Liver (tissue), 8 donors: ENCODE measurements at regions not wholly inside any gene's neighbourhood (a gene's known extent, or its start where the extent isn't known, plus 50 kb on each side); places are given as distances from the start of the nearest gene placed in this dataset.

Source experiments
- DNase-seq: peaks from one replicate; pipeline ENCODE4 v3.0.0-alpha.2; 2017; ENCODE audit warnings: low spot score
- H3K27ac ChIP-seq, 2 donors: one replicate each; pipeline ENCODE4 v1.7.0; 2013; ENCODE audit warnings: inconsistent platforms in 2 of 2, low read length in 2 of 2, control low read depth in 1 of 2, low read depth in 1 of 2, mild to moderate bottlenecking in 1 of 2
- H3K27me3 ChIP-seq, 4 donors: one replicate each; pipeline versions ENCODE4 v1.6.1 to v1.7.0; 2013; ENCODE audit warnings: low read length in 3 of 4, inconsistent platforms in 1 of 4, mild to moderate bottlenecking in 1 of 4, moderate library complexity in 1 of 4; ENCODE audit not compliant: control insufficient read depth in 4 of 4, insufficient read depth in 4 of 4
- H3K36me3 ChIP-seq, 4 donors: one replicate each; pipeline versions ENCODE4 v1.6.1 to v1.7.0; 2013; ENCODE audit warnings: low read length in 3 of 4, mild to moderate bottlenecking in 3 of 4, low read depth in 1 of 4, moderate library complexity in 1 of 4; ENCODE audit not compliant: control insufficient read depth in 4 of 4, insufficient read depth in 3 of 4
- H3K4me1 ChIP-seq, 4 donors: one replicate each; pipeline versions ENCODE4 v1.6.1 to v1.7.0; 2013; ENCODE audit warnings: low read length in 3 of 4, mild to moderate bottlenecking in 3 of 4, moderate library complexity in 1 of 4; ENCODE audit not compliant: control insufficient read depth in 4 of 4, insufficient read depth in 4 of 4
- H3K4me3 ChIP-seq, 3 donors: one replicate each; pipeline versions ENCODE4 v1.6.1 to v1.7.0; 2013; ENCODE audit warnings: low read length in 3 of 3, control low read depth in 1 of 3, low read depth in 1 of 3, mild to moderate bottlenecking in 1 of 3
- H3K9ac ChIP-seq, 2 donors: one replicate each; pipeline ENCODE4 v1.7.0; 2013; ENCODE audit warnings: low read length in 2 of 2, mild to moderate bottlenecking in 2 of 2, moderate library complexity in 2 of 2, control low read depth in 1 of 2, low read depth in 1 of 2
- H3K9me3 ChIP-seq, 4 donors: one replicate each; pipeline versions ENCODE4 v1.6.1 to v1.7.0; 2013; ENCODE audit warnings: low read length in 3 of 4; ENCODE audit not compliant: control insufficient read depth in 4 of 4
- EGR1 ChIP-seq, 2 donors: IDR thresholded peaks; 2 replicates each; pipeline ENCODE4 v1.6.1; 2016 to 2018; ENCODE audit warnings: antibody characterized with exemption in 2 of 2, low read depth in 2 of 2
- FOXA1 ChIP-seq: IDR thresholded peaks from 2 replicates; pipeline ENCODE4 v1.6.1; 2016; ENCODE audit warnings: antibody characterized with exemption
- FOXA2 ChIP-seq: IDR thresholded peaks from 2 replicates; pipeline ENCODE4 v1.6.1; 2016; ENCODE audit warnings: antibody characterized with exemption
- GABPA ChIP-seq, 2 donors: IDR thresholded peaks in 1 of 2; conservative IDR thresholded peaks in 1 of 2; 2 replicates each; pipeline ENCODE4 v1.6.1; 2016; ENCODE audit warnings: antibody characterized with exemption in 2 of 2, mild to moderate bottlenecking in 1 of 2, moderate library complexity in 1 of 2
- HNF4A ChIP-seq, 2 donors: conservative IDR thresholded peaks; 2 replicates each; pipeline ENCODE4 v1.6.1; 2016; ENCODE audit warnings: antibody characterized with exemption in 2 of 2, mild to moderate bottlenecking in 2 of 2
- HNF4G ChIP-seq: IDR thresholded peaks from 2 replicates; pipeline ENCODE4 v1.6.1; 2016; ENCODE audit warnings: antibody characterized with exemption
- JUND ChIP-seq, 2 donors: IDR thresholded peaks; 2 replicates each; pipeline ENCODE4 v1.6.1; 2016; ENCODE audit warnings: antibody characterized with exemption in 2 of 2
- NR2F2 ChIP-seq: IDR thresholded peaks from 2 replicates; pipeline ENCODE4 v1.6.1; 2016; ENCODE audit warnings: antibody characterized with exemption
- RAD21 ChIP-seq, 2 donors: IDR thresholded peaks; 2 replicates each; pipeline ENCODE4 v1.6.1; 2016; ENCODE audit warnings: antibody characterized with exemption in 2 of 2, mild to moderate bottlenecking in 2 of 2
- RXRA ChIP-seq, 2 donors: IDR thresholded peaks; 2 replicates each; pipeline ENCODE4 v1.6.1; 2017 to 2018; ENCODE audit warnings: antibody characterized with exemption in 2 of 2, mild to moderate bottlenecking in 1 of 2
- SP1 ChIP-seq: IDR thresholded peaks from 2 replicates; pipeline ENCODE4 v1.6.1; 2018; ENCODE audit warnings: antibody characterized with exemption, mild to moderate bottlenecking
- YY1 ChIP-seq: IDR thresholded peaks from 2 replicates; pipeline ENCODE4 v1.6.1; 2016; ENCODE audit warnings: antibody characterized with exemption, mild to moderate bottlenecking
- WGBS: extraction: QIAGEN DNeasy Blood & Tissue Kit; methylation state at CpG from one replicate; pipeline ENCODE4 v1.1.7; 2013; 5-methylcytosine and 5-hydroxymethylcytosine counted together
- TF ChIP-seq, protein P1 (sequence below): fragments of 150-350 bp; IDR thresholded peaks from 2 replicates; pipeline ENCODE4 v1.5.1; 2017; ENCODE audit warnings: improper control_type of control experiment, low read depth, low read length; ENCODE audit not compliant: missing input control
- TF ChIP-seq, protein P2 (sequence below): IDR thresholded peaks from 2 replicates; pipeline ENCODE4 v1.6.1; 2016; ENCODE audit warnings: antibody characterized with exemption
- TF ChIP-seq, protein P3 (sequence below): IDR thresholded peaks from 2 replicates; pipeline ENCODE4 v1.6.1; 2016; ENCODE audit warnings: antibody characterized with exemption, mild to moderate bottlenecking
- TF ChIP-seq, protein P4 (sequence below): IDR thresholded peaks from 2 replicates; pipeline ENCODE4 v1.6.1; 2016; ENCODE audit warnings: antibody characterized with exemption
- TF ChIP-seq, protein P5 (sequence below): IDR thresholded peaks from 2 replicates; pipeline ENCODE4 v1.6.1; 2016; ENCODE audit warnings: antibody characterized with exemption
- donor health status: healthy.
- donor health status: healthy.
- donor health status: healthy.
- donor health status: healthy.
- donor health status: healthy.

DNA sequence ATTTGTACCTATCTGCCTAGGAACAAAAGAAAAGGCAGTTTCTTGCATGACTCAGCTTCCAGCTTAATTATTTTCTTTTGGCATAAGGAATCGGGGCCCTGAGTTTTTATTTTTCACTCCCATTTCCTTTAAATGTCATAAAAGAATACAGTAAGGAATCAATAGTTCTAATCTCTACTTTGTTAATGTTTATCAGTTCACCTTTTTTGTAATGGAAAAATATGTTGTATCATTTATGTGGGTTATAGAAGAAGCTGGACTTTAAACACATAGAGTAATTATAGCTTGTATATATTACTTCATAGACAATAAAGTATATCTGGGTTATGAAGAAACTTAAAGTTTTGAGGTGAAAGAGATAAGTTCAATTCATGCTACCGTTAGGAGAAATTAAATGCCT, 1214.8 kb upstream of the GJE1 start:
- no peak overlapping the region for H3K4me3 ChIP-seq
- DNase-seq, result no peak
- H3K4me1 ChIP-seq, result no peaks in the 10 kb centered on the region
- H3K9me3 ChIP-seq, result no peaks in the 10 kb centered on the region
- H3K27me3 ChIP-seq, result no peaks in the 10 kb centered on the region
- TF ChIP-seq YY1, result no peak
- no peak for TF ChIP-seq GABPA (IDR thresholded peaks at IDR 0.05 in 1 of 2, conservative IDR thresholded peaks at IDR 0.05 in 1 of 2)
- TF ChIP-seq NR2F2, result no peak
- TF ChIP-seq RAD21 (IDR thresholded peaks at IDR 0.05), result no peak
- no peak for TF ChIP-seq RXRA (IDR thresholded peaks at IDR 0.05)
- TF ChIP-seq, protein P1, sequence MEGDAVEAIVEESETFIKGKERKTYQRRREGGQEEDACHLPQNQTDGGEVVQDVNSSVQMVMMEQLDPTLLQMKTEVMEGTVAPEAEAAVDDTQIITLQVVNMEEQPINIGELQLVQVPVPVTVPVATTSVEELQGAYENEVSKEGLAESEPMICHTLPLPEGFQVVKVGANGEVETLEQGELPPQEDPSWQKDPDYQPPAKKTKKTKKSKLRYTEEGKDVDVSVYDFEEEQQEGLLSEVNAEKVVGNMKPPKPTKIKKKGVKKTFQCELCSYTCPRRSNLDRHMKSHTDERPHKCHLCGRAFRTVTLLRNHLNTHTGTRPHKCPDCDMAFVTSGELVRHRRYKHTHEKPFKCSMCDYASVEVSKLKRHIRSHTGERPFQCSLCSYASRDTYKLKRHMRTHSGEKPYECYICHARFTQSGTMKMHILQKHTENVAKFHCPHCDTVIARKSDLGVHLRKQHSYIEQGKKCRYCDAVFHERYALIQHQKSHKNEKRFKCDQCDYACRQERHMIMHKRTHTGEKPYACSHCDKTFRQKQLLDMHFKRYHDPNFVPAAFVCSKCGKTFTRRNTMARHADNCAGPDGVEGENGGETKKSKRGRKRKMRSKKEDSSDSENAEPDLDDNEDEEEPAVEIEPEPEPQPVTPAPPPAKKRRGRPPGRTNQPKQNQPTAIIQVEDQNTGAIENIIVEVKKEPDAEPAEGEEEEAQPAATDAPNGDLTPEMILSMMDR, result no peak
- TF ChIP-seq, protein P2, sequence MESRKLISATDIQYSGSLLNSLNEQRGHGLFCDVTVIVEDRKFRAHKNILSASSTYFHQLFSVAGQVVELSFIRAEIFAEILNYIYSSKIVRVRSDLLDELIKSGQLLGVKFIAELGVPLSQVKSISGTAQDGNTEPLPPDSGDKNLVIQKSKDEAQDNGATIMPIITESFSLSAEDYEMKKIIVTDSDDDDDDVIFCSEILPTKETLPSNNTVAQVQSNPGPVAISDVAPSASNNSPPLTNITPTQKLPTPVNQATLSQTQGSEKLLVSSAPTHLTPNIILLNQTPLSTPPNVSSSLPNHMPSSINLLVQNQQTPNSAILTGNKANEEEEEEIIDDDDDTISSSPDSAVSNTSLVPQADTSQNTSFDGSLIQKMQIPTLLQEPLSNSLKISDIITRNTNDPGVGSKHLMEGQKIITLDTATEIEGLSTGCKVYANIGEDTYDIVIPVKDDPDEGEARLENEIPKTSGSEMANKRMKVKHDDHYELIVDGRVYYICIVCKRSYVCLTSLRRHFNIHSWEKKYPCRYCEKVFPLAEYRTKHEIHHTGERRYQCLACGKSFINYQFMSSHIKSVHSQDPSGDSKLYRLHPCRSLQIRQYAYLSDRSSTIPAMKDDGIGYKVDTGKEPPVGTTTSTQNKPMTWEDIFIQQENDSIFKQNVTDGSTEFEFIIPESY, result no peak
- TF ChIP-seq, protein P3, sequence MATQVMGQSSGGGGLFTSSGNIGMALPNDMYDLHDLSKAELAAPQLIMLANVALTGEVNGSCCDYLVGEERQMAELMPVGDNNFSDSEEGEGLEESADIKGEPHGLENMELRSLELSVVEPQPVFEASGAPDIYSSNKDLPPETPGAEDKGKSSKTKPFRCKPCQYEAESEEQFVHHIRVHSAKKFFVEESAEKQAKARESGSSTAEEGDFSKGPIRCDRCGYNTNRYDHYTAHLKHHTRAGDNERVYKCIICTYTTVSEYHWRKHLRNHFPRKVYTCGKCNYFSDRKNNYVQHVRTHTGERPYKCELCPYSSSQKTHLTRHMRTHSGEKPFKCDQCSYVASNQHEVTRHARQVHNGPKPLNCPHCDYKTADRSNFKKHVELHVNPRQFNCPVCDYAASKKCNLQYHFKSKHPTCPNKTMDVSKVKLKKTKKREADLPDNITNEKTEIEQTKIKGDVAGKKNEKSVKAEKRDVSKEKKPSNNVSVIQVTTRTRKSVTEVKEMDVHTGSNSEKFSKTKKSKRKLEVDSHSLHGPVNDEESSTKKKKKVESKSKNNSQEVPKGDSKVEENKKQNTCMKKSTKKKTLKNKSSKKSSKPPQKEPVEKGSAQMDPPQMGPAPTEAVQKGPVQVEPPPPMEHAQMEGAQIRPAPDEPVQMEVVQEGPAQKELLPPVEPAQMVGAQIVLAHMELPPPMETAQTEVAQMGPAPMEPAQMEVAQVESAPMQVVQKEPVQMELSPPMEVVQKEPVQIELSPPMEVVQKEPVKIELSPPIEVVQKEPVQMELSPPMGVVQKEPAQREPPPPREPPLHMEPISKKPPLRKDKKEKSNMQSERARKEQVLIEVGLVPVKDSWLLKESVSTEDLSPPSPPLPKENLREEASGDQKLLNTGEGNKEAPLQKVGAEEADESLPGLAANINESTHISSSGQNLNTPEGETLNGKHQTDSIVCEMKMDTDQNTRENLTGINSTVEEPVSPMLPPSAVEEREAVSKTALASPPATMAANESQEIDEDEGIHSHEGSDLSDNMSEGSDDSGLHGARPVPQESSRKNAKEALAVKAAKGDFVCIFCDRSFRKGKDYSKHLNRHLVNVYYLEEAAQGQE, result no peak
- TF ChIP-seq, protein P4, sequence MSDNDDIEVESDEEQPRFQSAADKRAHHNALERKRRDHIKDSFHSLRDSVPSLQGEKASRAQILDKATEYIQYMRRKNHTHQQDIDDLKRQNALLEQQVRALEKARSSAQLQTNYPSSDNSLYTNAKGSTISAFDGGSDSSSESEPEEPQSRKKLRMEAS, result no peak
- TF ChIP-seq, protein P5, sequence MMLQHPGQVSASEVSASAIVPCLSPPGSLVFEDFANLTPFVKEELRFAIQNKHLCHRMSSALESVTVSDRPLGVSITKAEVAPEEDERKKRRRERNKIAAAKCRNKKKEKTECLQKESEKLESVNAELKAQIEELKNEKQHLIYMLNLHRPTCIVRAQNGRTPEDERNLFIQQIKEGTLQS, result no peak
- TF ChIP-seq FOXA1, result no peak
- no peak for TF ChIP-seq FOXA2
- TF ChIP-seq EGR1 (IDR thresholded peaks at IDR 0.05; ENCODE audit: low read depth in 2 of 2), result no peak
- TF ChIP-seq JUND (IDR thresholded peaks at IDR 0.05), result no peak
- TF ChIP-seq HNF4A (conservative IDR thresholded peaks at IDR 0.05), result no peak
- no peak for TF ChIP-seq SP1
- no peaks in the 10 kb centered on the region for H3K36me3 ChIP-seq
- WGBS, result 53% methylated on average over 2 of the region's 2 CpGs
- no peak overlapping the region for H3K27ac ChIP-seq
- no peak overlapping the region for H3K9ac ChIP-seq

DNA sequence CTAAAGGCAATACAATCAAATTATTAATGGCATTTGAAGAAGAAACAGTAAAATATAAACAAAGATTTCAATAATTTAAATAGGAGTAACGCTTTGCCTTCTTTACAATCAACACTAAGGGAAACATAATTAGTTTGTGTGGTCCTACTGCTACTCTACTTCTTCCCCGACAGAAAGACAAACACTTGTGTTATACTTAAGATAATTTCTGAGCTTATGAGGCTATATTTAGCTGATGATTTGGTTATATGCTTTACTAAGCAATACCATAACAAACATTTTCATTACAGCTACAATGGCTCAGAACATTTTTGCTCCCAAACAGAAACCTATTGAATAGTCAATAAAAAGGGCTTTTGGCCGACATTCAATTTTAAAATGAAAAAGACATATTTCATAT, 1217.2 kb upstream of the GJE1 start:
- Histone ChIP-seq H3K27me3 (no peaks in the 10 kb centered on the region), H3K27ac (no peak overlapping the region), H3K9ac (no peak overlapping the region), H3K4me3 (no peak overlapping the region), H3K4me1 (no peaks in the 10 kb centered on the region), H3K9me3 (no peaks in the 10 kb centered on the region), H3K36me3 (no peaks in the 10 kb centered on the region)
- no peak for DNase-seq
- 78% methylated on average over 3 of the region's 3 CpGs for WGBS
- TF ChIP-seq, protein P4, result no peak
- no peak for TF ChIP-seq YY1
- TF ChIP-seq, protein P2, result no peak
- TF ChIP-seq FOXA2, result no peak
- TF ChIP-seq FOXA1, result no peak
- no peak for TF ChIP-seq GABPA (IDR thresholded peaks at IDR 0.05 in 1 of 2, conservative IDR thresholded peaks at IDR 0.05 in 1 of 2)
- no peak for TF ChIP-seq RXRA (IDR thresholded peaks at IDR 0.05)
- TF ChIP-seq, protein P3, result no peak
- no peak for TF ChIP-seq NR2F2
- TF ChIP-seq SP1, result no peak
- TF ChIP-seq, protein P5, result no peak
- no peak for TF ChIP-seq HNF4A (conservative IDR thresholded peaks at IDR 0.05)
- TF ChIP-seq HNF4G, result no peak
- TF ChIP-seq RAD21 (IDR thresholded peaks at IDR 0.05), result no peak
